ENCODE measurements at regions not wholly inside any gene's neighbourhood (a gene's known extent, or its start where the extent isn't known, plus 50 kb on each side); places are given as distances from the start of the nearest gene placed in this dataset.
"Not testable (repeated sequence)": the region's sequence is repeated elsewhere in the genome, so short reads cannot be mapped to it uniquely, and the experiment has no call there.

DNA sequence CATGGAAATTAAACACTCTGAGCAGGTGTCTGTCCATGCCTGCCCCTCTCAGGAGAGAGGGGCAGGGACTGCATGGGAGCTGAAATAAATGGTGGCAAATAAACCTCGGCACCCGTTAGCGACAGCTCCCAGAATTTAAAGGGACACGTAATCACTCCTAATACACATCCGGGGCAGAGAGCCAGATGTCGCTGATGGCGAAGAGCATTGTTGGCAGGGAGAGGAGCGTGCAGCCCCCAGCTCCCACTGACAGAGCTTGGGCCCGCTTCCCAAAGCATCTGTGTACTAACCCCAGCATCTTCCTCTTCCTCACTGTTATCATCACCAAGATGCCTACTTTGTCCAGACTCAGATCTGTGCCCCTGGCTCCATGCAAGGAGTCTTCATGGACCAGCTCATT, 85.8 kb downstream of the IRX5 start:
- DNase-seq, result no peak

DNA sequence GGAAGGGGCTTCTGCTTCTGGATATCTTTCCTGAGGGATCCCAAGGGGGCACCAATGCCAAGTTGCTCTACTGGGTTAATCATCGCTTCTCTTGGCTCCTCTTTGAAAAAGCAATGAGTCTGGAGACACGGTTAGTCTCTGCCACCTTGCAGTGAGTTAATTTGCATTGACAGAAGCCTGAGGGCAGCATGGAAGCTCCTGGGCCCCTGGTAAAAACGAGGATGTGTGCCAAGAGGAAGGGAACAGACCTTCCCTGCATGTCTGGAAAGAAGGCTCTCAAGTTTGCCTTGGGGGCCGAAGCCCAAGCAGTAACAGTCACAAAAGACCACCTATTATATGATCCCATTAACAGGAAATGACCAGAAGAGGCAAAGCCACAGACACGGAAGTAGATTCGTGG, 86.7 kb downstream of the IRX5 start:
- no peak for DNase-seq

DNA sequence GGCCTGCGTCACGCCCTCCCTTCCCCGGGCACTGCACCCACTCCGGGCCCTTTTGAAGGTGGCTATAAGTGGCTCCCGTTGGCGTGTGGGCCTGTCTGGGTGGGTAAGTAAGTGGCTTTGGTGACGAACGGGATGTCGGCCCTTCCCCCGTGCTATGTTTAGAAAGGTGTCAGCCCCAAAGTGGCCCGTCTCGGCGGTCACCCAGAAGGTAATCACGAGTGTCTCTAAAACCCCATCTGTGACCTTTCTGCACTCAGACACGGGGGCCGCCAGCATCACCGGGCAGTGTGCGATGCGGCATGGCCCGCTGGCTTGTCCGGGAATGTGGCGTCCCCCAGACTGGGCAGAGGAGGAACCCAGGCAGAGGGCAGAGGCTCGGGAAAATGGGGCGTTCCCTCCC, 88.2 kb downstream of the IRX5 start:
- no peak for DNase-seq

DNA sequence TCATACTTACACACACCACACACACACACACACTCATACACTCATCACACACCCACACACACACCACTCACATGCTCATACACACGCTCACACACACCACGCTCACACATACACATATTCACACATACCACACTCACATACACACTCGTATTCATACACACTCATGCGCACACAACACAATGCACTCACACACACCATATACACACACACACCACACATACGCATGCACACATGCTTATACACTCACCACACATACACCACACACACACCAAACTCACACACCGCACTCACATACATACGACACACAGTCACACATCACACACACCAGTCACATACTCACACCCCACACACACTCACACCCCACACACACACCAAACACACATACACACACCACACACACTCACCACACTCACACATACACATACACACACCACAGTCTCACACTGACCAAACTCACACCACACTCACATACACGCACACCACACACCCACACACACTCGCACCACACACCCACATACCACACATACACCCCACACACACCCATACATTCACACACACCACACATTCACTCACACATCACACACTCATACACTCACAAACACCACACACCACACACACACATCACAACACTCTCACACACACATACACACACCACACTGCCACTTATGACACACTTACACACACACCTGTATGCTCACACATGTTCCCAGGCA, 88.9 kb downstream of the IRX5 start:
- no peak for DNase-seq

DNA sequence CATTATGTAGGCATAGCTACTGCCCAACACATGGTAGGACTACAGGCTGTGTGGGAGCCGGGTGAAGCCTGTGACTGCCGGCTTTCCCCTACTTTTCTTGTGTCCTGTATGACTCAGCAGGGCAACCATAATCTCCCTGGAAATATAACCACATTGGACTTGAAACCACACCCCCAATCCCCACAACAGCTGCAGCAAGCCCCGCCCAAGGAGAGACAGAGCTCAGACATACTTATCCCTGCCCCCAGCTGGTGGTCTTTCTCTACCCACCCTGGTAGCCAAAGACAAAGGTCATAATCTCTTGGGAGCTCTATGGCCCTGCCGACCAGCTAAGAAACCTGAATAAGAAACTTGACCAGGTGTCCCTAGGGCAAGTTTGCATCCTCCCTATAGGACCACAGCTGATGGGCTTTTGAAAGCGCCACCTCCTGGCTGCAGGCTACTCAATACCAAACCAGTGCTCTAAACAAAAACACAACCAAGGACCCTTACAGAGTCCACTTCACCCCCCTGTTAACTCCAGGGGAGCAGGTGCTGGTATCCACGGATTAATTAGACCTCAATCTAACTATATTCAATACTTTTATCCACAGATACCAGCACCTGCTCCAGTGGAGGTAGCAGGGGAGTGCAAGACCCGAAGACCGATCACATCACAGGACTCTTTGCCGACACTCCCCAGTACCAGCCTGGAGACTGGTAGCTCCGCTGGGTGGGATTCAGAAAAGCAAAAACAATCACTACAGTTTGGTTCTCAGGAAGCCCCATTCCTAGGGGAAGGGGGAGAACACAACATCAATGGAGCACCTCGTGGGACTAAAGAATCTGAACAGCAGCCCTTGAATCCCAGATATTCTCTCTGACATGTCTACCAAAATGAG, 91.2 kb downstream of the IRX5 start:
- peak; percentile 13 for DNase-seq

DNA sequence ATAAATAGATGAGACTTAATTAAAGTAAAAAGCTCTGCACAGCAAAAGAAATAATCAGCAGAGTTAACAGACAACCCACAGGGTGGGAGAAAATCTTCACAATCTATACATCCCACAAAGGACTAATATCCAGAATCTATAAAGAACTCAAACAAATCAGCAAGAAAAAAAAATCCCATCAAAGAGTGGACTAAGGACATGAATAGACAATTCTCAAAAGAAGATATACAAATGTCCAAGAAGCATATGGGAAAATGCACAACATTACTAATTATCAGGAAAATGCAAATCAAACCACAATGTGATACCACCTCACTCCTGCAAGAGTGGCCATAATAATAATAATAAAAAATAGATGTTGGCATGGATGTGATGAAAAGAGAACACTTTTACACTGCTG, 96.6 kb downstream of the IRX5 start:
- not testable (repeated sequence) for DNase-seq

DNA sequence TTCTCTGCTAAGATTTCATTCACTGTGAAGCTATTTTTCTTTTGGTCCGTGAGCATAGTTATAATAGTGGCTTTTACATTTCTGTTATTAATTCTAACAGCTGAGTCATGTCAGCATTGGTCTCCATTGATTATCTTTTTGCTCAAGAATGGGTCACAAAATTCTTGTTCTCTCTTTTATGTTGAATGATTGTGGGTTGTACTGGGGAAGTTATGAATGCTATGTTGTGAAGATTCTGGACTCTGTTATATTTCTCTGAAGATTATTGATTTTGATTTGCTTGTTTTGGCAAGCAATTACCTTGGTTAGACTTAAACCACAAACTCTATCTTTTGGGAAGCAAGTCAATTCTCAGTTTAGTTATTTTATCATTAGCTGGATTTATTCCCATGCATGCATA, 98.8 kb downstream of the IRX5 start:
- no peak for DNase-seq

DNA sequence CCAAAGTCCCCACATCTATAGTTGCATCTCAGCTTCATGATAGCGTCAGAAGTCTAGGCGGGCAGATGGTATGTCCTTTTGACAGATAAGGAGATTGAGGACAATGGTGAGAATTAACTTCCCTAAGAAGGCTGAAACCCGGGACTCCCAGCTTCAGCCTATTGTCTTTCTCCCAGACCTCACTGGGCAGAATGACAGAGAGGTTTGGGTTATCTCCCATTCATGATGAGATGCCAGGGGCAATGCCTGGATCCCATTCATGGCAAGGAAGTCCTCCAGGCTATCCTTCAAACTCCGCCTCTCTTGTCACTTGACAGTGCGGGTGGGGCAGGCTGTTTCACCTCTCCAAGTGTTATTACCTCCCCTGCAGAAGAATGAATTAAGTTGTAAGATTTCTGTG, 100.3 kb downstream of the IRX5 start:
- no peak for DNase-seq

DNA sequence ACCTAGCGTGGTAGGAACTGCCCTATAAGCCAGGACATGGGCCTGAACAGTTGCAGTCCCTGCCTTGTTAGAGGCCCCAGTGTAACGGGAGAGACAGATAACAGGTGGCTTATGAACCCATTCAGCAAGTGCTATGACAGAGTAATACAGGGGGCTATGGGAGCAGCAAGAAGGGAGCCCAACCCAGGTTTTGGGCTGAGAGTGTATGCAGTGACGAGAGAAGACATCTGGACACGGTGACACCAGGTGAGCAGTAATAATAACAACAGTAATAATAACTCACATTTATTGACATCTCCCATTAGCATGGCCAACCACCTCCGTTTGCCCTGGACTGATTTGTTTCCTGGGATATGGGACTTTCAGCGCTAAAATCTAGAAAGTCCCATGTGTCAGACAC, 100.8 kb downstream of the IRX5 start:
- DNase-seq, result no peak

DNA sequence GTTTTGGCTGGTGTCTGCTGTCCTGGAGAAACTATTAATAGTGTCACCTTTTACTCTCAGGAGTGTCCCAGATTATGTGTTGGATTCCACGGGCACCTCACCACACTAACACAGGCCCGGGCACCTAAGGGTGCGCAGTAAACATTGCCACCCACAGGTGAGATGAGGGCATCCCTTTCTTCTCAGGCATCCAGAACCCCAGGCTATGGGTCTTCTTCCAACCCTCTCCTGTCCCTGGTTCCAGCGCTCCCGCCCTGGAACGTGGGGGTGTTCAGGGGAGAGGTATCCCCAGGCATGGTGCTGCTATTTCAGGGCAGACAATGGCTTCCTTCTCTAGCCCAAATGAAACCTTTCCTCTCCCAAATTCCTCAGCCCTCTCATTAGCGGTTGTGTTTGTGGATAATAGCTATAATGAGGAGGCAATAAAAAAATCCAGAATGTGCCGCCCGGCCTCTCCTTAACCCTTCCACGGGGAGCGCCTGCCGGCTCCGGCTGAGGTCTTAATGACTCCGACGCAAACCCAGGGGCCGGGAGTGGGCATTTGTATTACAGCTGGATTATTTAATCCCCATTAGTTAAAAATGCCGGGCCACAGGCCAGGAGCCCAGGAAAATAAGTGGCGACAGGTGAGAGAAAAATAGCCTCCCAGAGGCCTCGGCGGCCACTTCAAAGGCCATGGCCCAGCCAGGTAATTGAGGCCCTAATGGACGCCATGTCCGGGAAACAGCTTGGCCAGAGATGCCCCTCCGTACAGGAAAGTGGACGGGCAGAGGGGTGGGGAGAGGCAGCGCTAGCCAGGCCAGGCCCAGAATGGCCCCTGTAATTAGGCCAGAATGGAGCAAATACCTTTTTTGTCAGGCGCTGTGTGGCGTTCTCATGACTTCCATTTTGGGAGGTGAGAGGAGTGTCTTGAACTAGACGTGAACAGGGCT, 102.8 kb downstream of the IRX5 start:
- DNase-seq, result no peak

DNA sequence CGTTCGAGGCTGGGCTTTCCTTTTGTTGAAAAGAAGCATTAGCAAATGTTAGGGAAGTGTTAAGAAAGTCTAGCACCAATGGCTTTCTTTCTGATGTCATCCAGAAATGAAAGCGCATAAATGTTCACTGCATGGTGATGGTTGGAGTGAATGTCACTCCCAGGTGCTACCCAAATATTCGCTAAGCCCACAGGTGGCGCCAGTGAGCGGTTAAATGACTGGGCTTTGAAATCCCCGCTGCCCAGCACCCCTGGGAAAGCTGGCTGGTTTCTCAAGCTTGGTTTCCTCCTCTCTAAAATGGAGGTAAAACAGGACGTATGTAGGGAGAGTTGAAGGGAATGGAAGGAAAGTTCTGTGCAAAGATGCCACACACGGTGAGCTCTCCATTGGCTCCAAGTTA, 104.4 kb downstream of the IRX5 start:
- no peak for DNase-seq

DNA sequence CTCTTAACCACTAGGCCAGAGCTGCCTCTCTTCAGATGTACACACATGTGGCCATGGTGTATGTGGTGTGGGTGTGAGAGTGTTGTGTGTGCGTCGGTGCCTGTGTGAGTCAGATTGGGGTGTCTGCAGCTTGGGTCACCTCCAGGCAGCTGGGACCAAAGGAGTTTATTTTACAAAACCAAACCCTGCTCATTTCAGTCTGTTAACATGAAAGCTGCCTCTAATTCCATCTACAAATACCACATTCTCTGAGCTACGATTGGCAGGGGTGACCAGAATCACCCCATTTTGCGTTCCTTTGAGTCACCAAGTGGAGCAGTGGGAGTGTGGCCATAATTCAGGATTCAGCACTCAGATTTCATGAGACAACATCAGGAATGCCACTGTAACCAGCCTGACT, 105.3 kb downstream of the IRX5 start:
- no peak for DNase-seq

DNA sequence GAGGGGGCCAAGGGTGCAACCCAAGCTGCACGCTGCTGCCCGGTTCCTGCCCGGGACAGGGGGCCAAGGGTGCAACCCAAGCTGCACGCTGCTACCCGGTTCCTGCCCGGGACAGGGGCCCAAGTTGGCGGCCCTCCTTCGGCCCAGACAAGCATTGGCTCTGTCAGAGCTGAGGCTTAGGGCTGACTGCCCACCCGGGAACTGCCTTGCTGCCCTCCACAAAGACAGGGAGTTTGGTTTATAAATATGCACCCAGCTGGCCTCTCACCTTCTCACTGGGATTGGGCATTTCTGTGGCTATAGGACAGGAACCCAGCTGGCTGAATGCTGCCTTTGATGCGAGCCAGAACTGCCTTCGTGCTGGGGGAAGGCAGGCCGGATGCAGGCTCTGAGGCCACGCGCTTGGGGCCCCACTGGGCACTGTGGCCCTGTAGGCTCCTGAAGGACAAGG, 105.7 kb downstream of the IRX5 start:
- DNase-seq, result no peak

DNA sequence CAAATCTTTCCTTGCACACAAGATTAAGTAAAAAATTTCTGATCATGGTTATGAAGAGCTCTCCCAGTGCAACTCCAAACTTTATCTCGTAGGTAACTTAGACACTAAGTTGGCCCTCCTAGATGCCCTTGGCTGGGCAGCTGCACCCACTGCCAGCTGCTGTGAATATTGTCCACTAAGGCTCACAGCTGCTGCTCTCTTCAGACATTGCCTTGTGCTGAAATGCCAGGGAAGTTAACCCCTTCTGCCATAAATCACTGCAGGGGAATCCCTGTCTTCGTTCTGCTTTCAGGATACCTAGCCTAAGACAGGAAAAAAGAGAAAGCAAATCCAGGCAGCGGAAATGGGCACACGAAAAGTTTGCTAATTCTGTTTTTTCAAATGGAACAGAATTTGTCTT, 106.4 kb downstream of the IRX5 start:
- DNase-seq, result no peak

DNA sequence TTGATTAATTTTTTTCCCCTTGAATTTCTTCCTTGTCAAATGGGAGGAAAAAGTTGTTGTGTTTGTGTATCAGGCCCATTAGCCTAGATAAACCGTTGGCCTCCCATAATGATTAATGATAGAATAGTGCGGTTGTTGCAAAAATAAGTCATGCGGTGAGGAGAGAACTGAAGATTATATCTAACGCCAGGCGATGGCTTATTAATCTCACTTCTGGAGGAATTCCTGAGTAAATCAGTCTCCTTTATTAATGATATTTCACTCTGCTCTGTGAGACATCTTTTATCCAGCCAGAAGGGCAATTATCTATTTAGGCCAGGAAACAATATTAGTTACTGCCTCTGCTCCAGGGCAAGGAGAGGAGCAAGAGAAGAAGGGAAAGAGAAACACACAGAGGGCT, 107.3 kb downstream of the IRX5 start:
- no peak for DNase-seq

DNA sequence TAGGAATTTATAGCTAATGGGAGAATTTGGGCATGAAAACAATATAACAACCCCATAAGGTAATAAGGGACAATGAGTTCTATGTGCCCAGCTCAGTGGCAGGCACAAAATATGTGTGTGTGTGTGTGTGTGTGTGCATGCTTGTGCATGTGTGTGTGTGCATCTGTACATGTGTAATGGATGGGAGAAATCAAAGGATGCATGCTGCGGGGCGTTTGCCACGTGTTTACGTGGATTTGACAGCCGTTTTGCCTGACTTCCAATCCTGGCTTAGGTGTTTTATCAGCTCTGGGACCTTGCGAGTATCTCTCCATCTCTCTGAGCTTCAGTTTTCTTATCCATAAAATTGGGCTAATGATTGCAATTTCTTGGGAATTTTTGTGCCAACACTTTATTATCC, 108.4 kb downstream of the IRX5 start:
- no peak for DNase-seq

DNA sequence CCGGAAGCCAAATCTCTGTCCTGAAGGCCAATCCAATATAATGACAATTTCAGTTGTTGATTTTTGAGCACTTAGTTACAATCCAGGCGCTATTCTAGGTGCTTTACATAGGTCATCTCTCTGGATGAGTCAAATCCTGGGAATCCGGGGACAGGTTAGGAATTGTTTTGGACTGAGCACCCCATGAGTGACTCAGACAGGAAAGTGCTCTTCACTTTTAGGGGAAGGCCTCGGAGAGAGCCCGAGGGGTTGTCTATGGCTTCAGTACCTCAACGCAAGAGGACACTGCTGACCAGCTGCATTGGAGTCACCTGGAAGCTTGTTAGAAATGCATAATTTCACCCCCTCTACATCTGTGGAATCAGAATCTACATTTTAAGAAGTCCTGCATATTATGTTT, 108.8 kb downstream of the IRX5 start:
- DNase-seq, result no peak

DNA sequence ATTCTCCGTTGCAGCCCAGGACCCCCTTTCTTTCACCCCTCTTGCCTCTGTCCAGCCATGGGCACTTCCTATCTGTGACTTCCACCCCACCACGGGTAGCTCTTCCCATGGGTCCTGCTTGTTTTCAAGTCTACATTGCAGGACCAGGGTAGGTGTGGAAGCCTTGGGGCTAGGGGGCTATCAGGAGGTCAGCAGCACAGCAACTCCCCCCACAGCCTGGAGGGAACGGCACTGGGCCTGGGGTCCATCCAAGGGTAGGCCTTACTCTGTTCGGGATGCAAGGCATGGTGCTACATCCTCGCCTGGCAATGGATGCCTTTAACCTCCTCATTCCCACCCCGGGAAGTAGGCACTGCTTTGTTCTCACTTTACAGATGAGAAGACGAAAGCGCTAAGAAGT, 109.3 kb downstream of the IRX5 start:
- no peak for DNase-seq

DNA sequence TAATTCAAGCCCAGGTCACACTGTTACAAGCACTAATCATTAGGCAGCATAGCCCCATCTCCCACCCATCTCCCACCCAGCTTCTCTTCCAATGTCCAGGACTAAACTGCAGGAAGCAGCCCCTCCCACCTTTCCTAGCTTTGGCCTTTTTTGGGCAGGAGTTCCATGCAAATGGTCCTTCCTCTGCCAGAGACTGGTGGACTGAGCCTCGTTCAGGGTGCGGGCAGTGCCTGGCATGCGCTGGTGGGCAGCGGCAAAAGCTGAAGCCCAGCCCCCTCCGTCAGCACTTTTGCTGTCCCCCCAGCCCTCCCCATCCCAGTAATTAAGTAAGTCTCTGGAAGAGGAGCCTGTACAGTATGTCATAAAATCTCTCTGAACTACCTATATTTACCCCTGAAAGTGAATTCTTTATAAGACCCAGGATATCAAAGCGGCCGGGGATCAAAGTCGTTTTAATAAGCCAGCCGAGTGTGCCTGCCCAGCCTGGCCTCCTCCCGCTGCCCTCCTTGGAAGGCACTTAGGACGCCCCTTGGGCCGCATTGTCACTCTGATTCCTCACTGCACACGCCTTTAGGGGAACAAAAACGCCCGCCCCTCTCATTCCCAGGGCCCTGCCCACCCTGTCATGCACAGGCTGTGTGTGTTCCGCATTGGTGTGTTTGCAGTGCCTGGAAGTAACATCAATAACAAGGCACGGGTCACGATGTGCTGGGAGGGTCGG, 109.9 kb downstream of the IRX5 start:
- no peak for DNase-seq

DNA sequence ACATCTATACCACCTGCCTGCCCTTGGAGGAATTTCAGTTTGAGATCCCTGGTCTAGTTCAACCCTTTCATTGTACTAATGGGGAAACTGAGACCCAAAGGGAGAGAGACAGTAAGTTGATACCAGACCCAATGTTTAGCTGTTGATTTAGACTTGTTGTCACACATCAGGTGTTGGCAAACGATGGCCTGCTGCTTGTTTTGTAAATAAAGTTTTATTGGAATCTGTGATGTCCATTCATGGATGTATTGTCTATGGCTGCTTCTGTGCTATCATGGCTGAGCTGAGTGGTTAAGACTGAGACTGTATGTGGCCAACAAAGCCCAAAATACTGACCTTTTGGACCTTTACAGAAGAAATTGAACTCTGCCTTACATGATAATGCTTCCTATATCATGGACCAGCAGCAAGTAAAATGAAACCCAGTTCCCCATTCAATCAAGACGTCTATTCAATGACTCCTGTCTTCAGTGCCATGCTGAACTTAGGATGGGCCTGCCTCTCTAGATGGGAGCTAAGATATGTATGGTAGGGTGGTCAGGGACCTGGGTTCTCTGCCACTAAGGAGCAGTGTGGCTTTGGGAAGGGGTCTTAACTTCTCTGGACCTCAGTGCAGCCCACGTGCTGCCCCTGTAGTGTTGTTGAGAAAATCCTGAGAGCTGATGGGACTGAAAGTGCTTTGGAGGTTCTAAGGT, 111.0 kb downstream of the IRX5 start:
- no peak for DNase-seq

DNA sequence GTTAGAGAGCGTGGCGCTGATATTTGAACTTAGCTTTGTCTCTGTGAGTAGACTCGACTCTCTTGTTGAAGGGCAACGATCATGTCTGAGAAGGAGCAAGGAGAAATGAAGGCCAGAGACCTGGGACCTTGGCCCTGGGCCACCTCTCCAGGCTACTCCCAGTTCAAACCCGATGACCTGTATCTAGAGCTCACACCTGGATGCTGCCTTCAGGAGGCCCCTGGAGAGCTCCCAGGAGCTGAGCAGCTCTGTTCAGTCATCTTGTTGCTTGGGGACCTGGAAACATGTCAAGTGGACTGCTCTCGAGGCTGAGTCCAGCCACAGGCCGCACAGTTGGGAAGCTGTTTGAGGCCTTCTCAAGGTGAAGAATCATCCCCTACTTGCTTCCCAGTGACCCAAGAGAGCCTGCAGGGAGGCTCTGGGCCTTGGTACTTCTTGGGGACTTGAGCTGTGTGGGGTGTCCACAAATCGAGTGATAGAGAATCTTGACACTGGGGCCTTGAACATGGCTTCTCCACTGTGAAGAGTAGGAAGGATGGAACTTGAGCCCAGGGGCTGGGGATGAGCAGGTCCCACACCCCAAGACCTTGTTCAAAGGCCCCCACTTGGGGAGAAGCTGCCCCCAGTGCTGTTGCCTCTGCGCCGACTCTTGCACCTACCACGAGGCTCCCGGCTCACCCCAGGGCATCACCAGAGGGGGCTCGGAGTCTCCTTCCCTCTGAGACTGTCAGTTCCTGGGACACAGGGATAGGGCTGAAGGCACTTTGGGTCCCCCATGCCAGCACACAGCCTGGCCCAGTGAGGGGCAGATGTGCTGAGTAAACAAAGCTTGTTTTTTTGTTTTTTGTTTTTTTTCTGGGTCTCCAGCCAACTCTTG, 112.1 kb downstream of the IRX5 start:
- no peak for DNase-seq

Measured in CD4-positive, alpha-beta T cell treated with Interleukin-17A for 4 hours (primary cell).